Esophagus squamous epithelium (tissue), 4 donors: ENCODE measurements at regions not wholly inside any gene's neighbourhood (a gene's known extent, or its start where the extent isn't known, plus 50 kb on each side); places are given as distances from the start of the nearest gene placed in this dataset.

ENCODE experiments used
- CTCF ChIP-seq, 6 experiments: fragments of 450-650 bp in 4 of 6; fragments of 200-600 bp in 2 of 6; sonication (generic) in 2 of 6; IDR thresholded peaks; one replicate each; pipeline ENCODE4 v1.5.1; 2016 to 2019; ENCODE audit warnings: antibody characterized with exemption in 6 of 6, mild to moderate bottlenecking in 4 of 6, moderate library complexity in 4 of 6
- POLR2A ChIP-seq, 4 donors: fragments of 450-650 bp; IDR thresholded peaks; one replicate each; pipeline ENCODE4 v1.6.1; 2017; ENCODE audit warnings: antibody characterized with exemption in 4 of 4, mild to moderate bottlenecking in 4 of 4, moderate library complexity in 3 of 4

DNA sequence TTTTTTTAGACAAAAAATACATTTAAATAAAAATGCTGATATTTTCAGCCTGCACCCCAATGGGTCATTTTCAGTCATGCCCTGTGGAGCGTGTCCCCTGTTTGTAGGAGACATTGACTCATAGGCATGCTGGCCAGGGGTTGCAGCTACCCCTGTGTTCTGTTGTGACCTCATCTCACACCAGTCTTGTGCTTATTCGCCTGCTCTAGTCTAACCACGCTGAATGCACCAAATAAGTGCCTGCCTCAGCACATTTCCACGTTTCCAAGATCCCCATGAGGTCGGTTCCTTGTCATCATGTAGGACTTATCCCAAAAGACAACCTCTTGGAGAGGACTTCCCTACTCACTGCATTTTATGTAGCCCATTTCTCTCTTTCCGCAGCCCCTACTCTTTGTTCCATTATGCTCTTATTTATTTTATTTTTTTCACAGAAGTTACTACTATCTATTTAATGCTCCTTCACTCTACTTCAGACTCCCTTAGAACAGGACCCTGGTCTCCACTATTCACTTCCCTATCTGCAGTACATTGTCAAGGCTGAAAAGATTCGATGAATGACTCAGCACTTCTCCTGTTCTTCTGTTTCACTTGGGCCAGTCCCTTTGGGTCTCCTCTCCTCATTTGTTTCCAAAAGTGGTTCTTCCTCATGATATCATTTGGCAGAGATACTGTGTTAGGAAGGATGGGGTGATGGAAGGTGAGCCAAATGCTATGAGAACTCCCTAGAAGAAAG, 109.7 kb downstream of the MSL3 start:
- TF ChIP-seq CTCF (IDR thresholded peaks at IDR 0.05) = no peak
- no peak for TF ChIP-seq POLR2A (IDR thresholded peaks at IDR 0.05)
